K562 (cell line): ENCODE measurements at regions not wholly inside any gene's neighbourhood (a gene's known extent, or its start where the extent isn't known, plus 50 kb on each side); places are given as distances from the start of the nearest gene placed in this dataset.

Experiments used
- ATAC-seq: fragments of 200-7000 bp; cut with Tn5 transposase; 3 replicates; pipeline ENCODE4 v1.9.1; 2020; ENCODE audit warnings: moderate library complexity
- BruUV-seq: library from RNA; stranded (reverse); fragments of 400-500 nt; replicated peaks from 2 replicates; lab custom pipeline; 2021; lab: Mats Ljungman, UMichigan
- CTCF ChIA-PET: fragments of 300-600 bp; formaldehyde crosslinking; extraction: SDS; loops from one replicate; lab custom pipeline; 2021; ENCODE audit warnings: low intra/inter-chr PET ratio; lab: Yijun Ruan, JAX
- POLR2A ChIA-PET: fragments of 300-600, 350-650 bp; sonication (Branson Sonifier 250); formaldehyde crosslinking; extraction: SDS; loops from one replicate; lab custom pipeline; 2021; ENCODE audit warnings: antibody characterized with exemption, inconsistent platforms; lab: Yijun Ruan, JAX
- DNase-seq, 4 experiments: peaks; one replicate each; pipeline versions ENCODE4 v3.0.0 to v3.0.0-alpha.2; 2011 to 2018; ENCODE audit warnings: low spot score in 3 of 4, mixed read lengths in 3 of 4; ENCODE audit errors: extremely low read depth in 1 of 4
- FAIRE-seq: peaks from 2 replicates; lab custom pipeline; 2011; peaks lifted over from hg19 to GRCh38; lab: Jason Lieb, UNC
- H2AFZ ChIP-seq: 2 replicates; pipeline ENCODE4 v1.6.0; 2011; ENCODE audit warnings: low read depth, low read length, control low read depth, inconsistent platforms
- H3K27ac ChIP-seq: fragments of 200-600 bp; 3 replicates; pipeline ENCODE4 v1.8.0; 2011; ENCODE audit warnings: low read depth, mild to moderate bottlenecking, control low read depth, inconsistent platforms, low read length, moderate library complexity, mixed read lengths; ENCODE audit errors: extremely low read depth
- H3K27me3 ChIP-seq, 2 experiments: fragments of 300-600 bp in 1 of 2; 2 replicates in 1 of 2; 3 replicates in 1 of 2; pipeline versions ENCODE4 v1.6.0 to v1.8.0; 2011; ENCODE audit warnings: inconsistent platforms in 2 of 2, low read length in 2 of 2, mild to moderate bottlenecking in 1 of 2, mixed read lengths in 1 of 2, moderate library complexity in 1 of 2; ENCODE audit not compliant: control insufficient read depth in 2 of 2, insufficient read depth in 2 of 2
- H3K36me3 ChIP-seq: fragments of 300-600 bp; 3 replicates; pipeline ENCODE4 v1.8.0; 2011; ENCODE audit warnings: mild to moderate bottlenecking, low read length, inconsistent platforms; ENCODE audit not compliant: control insufficient read depth, insufficient read depth
- H3K4me1 ChIP-seq, 2 experiments: fragments of 200-600 bp in 1 of 2; replicated peaks in 1 of 2; 2 replicates in 1 of 2; 3 replicates in 1 of 2; pipeline versions ENCODE4 v1.5.1 to v1.8.0; 2011; ENCODE audit warnings: inconsistent platforms in 2 of 2, low read length in 2 of 2, mild to moderate bottlenecking in 1 of 2, mixed read lengths in 1 of 2, moderate library complexity in 1 of 2; ENCODE audit not compliant: control insufficient read depth in 2 of 2, insufficient read depth in 2 of 2
- H3K4me2 ChIP-seq: 2 replicates; pipeline ENCODE4 v1.6.1; 2011; ENCODE audit warnings: low read length, control low read depth, inconsistent platforms, mixed read lengths; ENCODE audit not compliant: insufficient read depth
- H3K4me3 ChIP-seq: fragments of 200-600 bp; sonication (generic), shearing (Covaris generic); 2 replicates; pipeline ENCODE4 v1.5.1; 2016; ENCODE audit warnings: control low read depth, inconsistent platforms
- H3K79me2 ChIP-seq: fragments of 200-600 bp; 3 replicates; pipeline ENCODE4 v1.8.0; 2011; ENCODE audit warnings: low read length, inconsistent platforms; ENCODE audit not compliant: control insufficient read depth, insufficient read depth
- H3K9ac ChIP-seq, 2 experiments: 2 replicates each; pipeline versions ENCODE4 v1.6.0 to v1.6.1; 2011; ENCODE audit warnings: low read depth in 2 of 2, low read length in 2 of 2, control low read depth in 1 of 2, inconsistent platforms in 1 of 2, mild to moderate bottlenecking in 1 of 2, mixed read lengths in 1 of 2; ENCODE audit not compliant: insufficient read depth in 1 of 2
- H3K9me1 ChIP-seq: one replicate; pipeline ENCODE4 v1.6.0; 2011; ENCODE audit warnings: inconsistent platforms, mild to moderate bottlenecking, low read length, moderate library complexity; ENCODE audit not compliant: control insufficient read depth, insufficient read depth
- H3K9me3 ChIP-seq: replicated peaks from 2 replicates; pipeline ENCODE4 v1.5.1; 2011; ENCODE audit warnings: low read depth, low read length, inconsistent platforms; ENCODE audit not compliant: control insufficient read depth, insufficient read depth
- H4K20me1 ChIP-seq: replicated peaks from 2 replicates; pipeline ENCODE4 v1.6.1; 2011; ENCODE audit warnings: low read length, inconsistent platforms, mixed read lengths; ENCODE audit not compliant: control insufficient read depth, insufficient read depth
- CREB1 ChIP-seq, 2 experiments: sonication (generic) in 1 of 2; formaldehyde crosslinking in 1 of 2; IDR thresholded peaks; 2 replicates each; pipeline versions ENCODE4 v1.6.1 to v1.8.0; 2012 to 2022; ENCODE audit warnings: inconsistent platforms in 1 of 2, mild to moderate bottlenecking in 1 of 2, missing genetic modification reagents in 1 of 2, moderate library complexity in 1 of 2
- CREBBP ChIP-seq: IDR thresholded peaks from one replicate; pipeline ENCODE4 v1.6.1; 2012; ENCODE audit warnings: low read depth, mild to moderate bottlenecking, control low read depth, inconsistent platforms, low read length
- DPF2 ChIP-seq: fragments of 450-650 bp; IDR thresholded peaks from 2 replicates; pipeline ENCODE4 v1.6.1; 2016
- ESRRA ChIP-seq: fragments of 450-650 bp; IDR thresholded peaks from 2 replicates; pipeline ENCODE4 v1.6.1; 2014; ENCODE audit warnings: low read depth, mild to moderate bottlenecking, moderate library complexity, borderline replicate concordance
- ESRRB ChIP-seq: fragments of 250-450 bp; sonication (Bioruptor Pico); IDR thresholded peaks from 2 replicates; pipeline ENCODE4 v1.5.0; 2020; ENCODE audit warnings: mild to moderate bottlenecking, moderate library complexity, borderline replicate concordance
- FOXM1 ChIP-seq, 2 experiments: fragments of 450-650 bp in 1 of 2; sonication (generic) in 1 of 2; formaldehyde crosslinking in 1 of 2; IDR thresholded peaks; 2 replicates each; pipeline versions ENCODE4 v1.6.1 to v1.9.0; 2017 to 2022; ENCODE audit warnings: low read depth in 2 of 2, mild to moderate bottlenecking in 2 of 2, missing genetic modification reagents in 1 of 2, moderate library complexity in 1 of 2
- KDM4B ChIP-seq, 2 experiments: fragments of 450-650 bp in 1 of 2; sonication (generic) in 1 of 2; IDR thresholded peaks; 2 replicates each; pipeline ENCODE4 v1.6.1; 2016 to 2017; ENCODE audit warnings: borderline replicate concordance in 2 of 2, antibody characterized with exemption in 1 of 2, low read depth in 1 of 2, mild to moderate bottlenecking in 1 of 2
- POLR2G ChIP-seq: fragments of 200-400 bp; formaldehyde crosslinking; IDR thresholded peaks from 2 replicates; pipeline ENCODE4 v1.6.1; 2017; ENCODE audit warnings: low read depth, mild to moderate bottlenecking, antibody characterized with exemption, low read length, moderate library complexity
- POU5F1 ChIP-seq: fragments of 150-350 bp; IDR thresholded peaks from 2 replicates; pipeline ENCODE4 v1.6.1; 2014; ENCODE audit warnings: borderline replicate concordance, low read length, low read depth, mild to moderate bottlenecking; ENCODE audit not compliant: partially characterized antibody
- PRMT5 ChIP-seq: sonication (generic); formaldehyde crosslinking; IDR thresholded peaks from 2 replicates; pipeline ENCODE4 v1.5.0; 2020; ENCODE audit warnings: missing genetic modification reagents
- RBM15 ChIP-seq: fragments of 200-400 bp; formaldehyde crosslinking; IDR thresholded peaks from 2 replicates; pipeline ENCODE4 v1.6.1; 2018; ENCODE audit warnings: mild to moderate bottlenecking, low read length, moderate library complexity; ENCODE audit not compliant: insufficient read depth
- RFX5 ChIP-seq: IDR thresholded peaks from 2 replicates; pipeline ENCODE4 v1.6.1; 2011; ENCODE audit warnings: low read depth, mild to moderate bottlenecking, improper control_type of control experiment, low read length
- SIX5 ChIP-seq, 2 experiments: IDR thresholded peaks; 2 replicates each; pipeline ENCODE4 v1.6.1; 2011; ENCODE audit warnings: low read length in 2 of 2, borderline replicate concordance in 1 of 2, low read depth in 1 of 2, mild to moderate bottlenecking in 1 of 2, moderate library complexity in 1 of 2; ENCODE audit not compliant: insufficient read depth in 1 of 2
- TCF7 ChIP-seq: sonication (generic); IDR thresholded peaks from 2 replicates; pipeline ENCODE4 v1.6.1; 2016; ENCODE audit warnings: antibody characterized with exemption, borderline replicate concordance
- ZNF217 ChIP-seq: sonication (generic); formaldehyde crosslinking; IDR thresholded peaks from 2 replicates; pipeline ENCODE4 v1.8.0; 2022; ENCODE audit warnings: mild to moderate bottlenecking, missing genetic modification reagents
- ZNF277 ChIP-seq: fragments of 250-450 bp; sonication (Bioruptor Pico); IDR thresholded peaks from 2 replicates; pipeline ENCODE4 v1.8.0; 2022; ENCODE audit warnings: inconsistent platforms, mild to moderate bottlenecking, moderate library complexity, borderline replicate concordance
- ZNF76 ChIP-seq: fragments of 250-450 bp; sonication (Bioruptor Pico); IDR thresholded peaks from 2 replicates; pipeline ENCODE4 v1.4.0; 2020; ENCODE audit warnings: mild to moderate bottlenecking, moderate library complexity, borderline replicate concordance
- ZNF778 ChIP-seq: fragments of 450-650 bp; formaldehyde crosslinking; IDR thresholded peaks from 2 replicates; pipeline ENCODE4 v1.4.0; 2020; ENCODE audit warnings: mild to moderate bottlenecking, moderate library complexity
- ZNF780A ChIP-seq: fragments of 250-450 bp; sonication (Bioruptor Pico); IDR thresholded peaks from 2 replicates; pipeline ENCODE4 v1.5.0; 2021; ENCODE audit warnings: mild to moderate bottlenecking
- WGBS: fragments of 100-300 bp; shearing (Covaris generic); methylation state at CpG from one replicate; pipeline ENCODE4 v1.1.6; 2016; ENCODE audit warnings: low coverage, mixed read lengths; ENCODE audit not compliant: insufficient coverage; ENCODE audit errors: missing lambda C conversion rate; 5-methylcytosine and 5-hydroxymethylcytosine counted together
- in situ Hi-C: fragments of 300-500 bp; cut with MboI; formaldehyde crosslinking; loops from 4 replicates; pipeline ENCODE4 v1.15.0; 2018; ENCODE audit warnings: inconsistent platforms, mixed read lengths
- intact Hi-C: fragments of 100-400 bp; cut with micrococcal nuclease; formaldehyde crosslinking; loops from 2 replicates; pipeline ENCODE4 v1.14.2; 2022

DNA sequence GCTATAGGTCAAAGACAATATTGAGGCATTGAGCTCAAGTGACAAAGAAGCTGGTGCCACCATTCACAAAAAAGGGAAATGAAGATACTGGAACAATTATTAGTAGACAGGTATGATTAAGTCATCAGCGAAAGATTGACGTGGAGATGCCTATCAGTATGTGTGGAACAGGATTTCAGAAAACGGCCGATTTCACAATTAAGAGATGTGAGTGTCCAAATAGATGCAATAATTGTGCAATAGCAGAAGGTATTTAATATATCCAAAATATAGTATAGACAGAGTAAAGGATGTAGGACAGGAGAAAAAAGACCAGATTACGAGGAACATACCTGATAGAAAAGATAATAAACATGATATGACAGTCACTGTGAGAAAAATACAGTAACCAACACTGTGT lies 433.1 kb downstream of the C12orf50 start:
- POLR2A ChIA-PET, result no interaction called here
- H3K4me1 ChIP-seq, result no peaks in the 10 kb centered on the region

GRCh38 chr12:87585882-87586557 lies 443.2 kb downstream of the C12orf50 start:
- H3K9ac ChIP-seq, result no peak overlapping the region
- intact Hi-C loops, result no loop called here
- ATAC-seq, result no peak
- DNase-seq, result no peak
- H3K9me1 ChIP-seq, result no peaks in the 10 kb centered on the region
- H3K27me3 ChIP-seq, result no peaks in the 10 kb centered on the region
- no peak overlapping the region for H3K4me3 ChIP-seq
- BruUV-seq, result no TSS peak
- no peaks in the 10 kb centered on the region for H4K20me1 ChIP-seq
- H3K4me1 ChIP-seq, result no peaks in the 10 kb centered on the region
- FAIRE-seq, result no peak
- no peak overlapping the region for H3K4me2 ChIP-seq
- POLR2A ChIA-PET, result no interaction called here
- H3K27ac ChIP-seq, result no peak overlapping the region
- CTCF ChIA-PET, result no interaction called here
- WGBS, result 0% methylated on average over 2 of the region's 2 CpGs
- in situ Hi-C loops, result no loop called here
- no peaks in the 10 kb centered on the region for H3K79me2 ChIP-seq
- no peak overlapping the region for H2AFZ ChIP-seq
- no peaks in the 10 kb centered on the region for H3K36me3 ChIP-seq
- H3K9me3 ChIP-seq, result 0 out of 2 replicates have a peak, but pooled peaks cover 2% of the 10 kb centered on the region
- TF ChIP-seq ZNF277 (CRISPR knock-in tag) (no peak), POU5F1 (no peak), DPF2 (no peak), RBM15 (no peak), PRMT5 (CRISPR knock-in tag) (no peak), RFX5 (no peak), ZNF778 (CRISPR knock-in tag) (no peak), KDM4B (IDR thresholded peaks at IDR 0.05; ENCODE audit: borderline replicate concordance in 2 of 2, low read depth in 1 of 2) (no peak), POLR2G (no peak), ZNF217 (CRISPR knock-in tag) (no peak), SIX5 (IDR thresholded peaks at IDR 0.05; ENCODE audit: borderline replicate concordance in 1 of 2, insufficient read depth in 1 of 2, low read depth in 1 of 2, low read length in 2 of 2) (no peak), CREB1 (IDR thresholded peaks at IDR 0.05) (no peak), CREB1 (CRISPR knock-in tag; IDR thresholded peaks at IDR 0.05) (no peak), ZNF76 (CRISPR knock-in tag) (no peak)

More for the DNA sequence above, 433.1 kb downstream of the C12orf50 start:
- H3K27ac ChIP-seq, result no peak overlapping the region
- H3K79me2 ChIP-seq, result no peaks in the 10 kb centered on the region
- no peaks in the 10 kb centered on the region for H3K9me1 ChIP-seq
- H3K9me3 ChIP-seq, result no peaks in the 10 kb centered on the region
- no TSS peak for BruUV-seq
- FAIRE-seq (no peak), DNase-seq (no peak), ATAC-seq (no peak)
- no peak overlapping the region for H3K9ac ChIP-seq
- no peak overlapping the region for H3K4me2 ChIP-seq
- H3K4me3 ChIP-seq, result no peak overlapping the region
- no peak for TF ChIP-seq TCF7
- no peak for TF ChIP-seq ZNF780A (CRISPR knock-in tag)
- TF ChIP-seq ESRRB (CRISPR knock-in tag), result no peak
- TF ChIP-seq ESRRA, result no peak
- no peak for TF ChIP-seq CREBBP
- TF ChIP-seq FOXM1 (IDR thresholded peaks at IDR 0.05; ENCODE audit: low read depth), result no peak
- TF ChIP-seq FOXM1 (CRISPR knock-in tag; IDR thresholded peaks at IDR 0.05; ENCODE audit: low read depth), result no peak
- H2AFZ ChIP-seq, result no peak overlapping the region
- H4K20me1 ChIP-seq, result no peaks in the 10 kb centered on the region
- 0% methylated on average over 5 of the region's 5 CpGs for WGBS
- H3K27me3 ChIP-seq, result no peaks in the 10 kb centered on the region
- in situ Hi-C loops (no loop called here), intact Hi-C loops (no loop called here)
- CTCF ChIA-PET, result no interaction called here
- H3K36me3 ChIP-seq, result no peaks in the 10 kb centered on the region
